ENCODE measurements at regions not wholly inside any gene's neighbourhood (a gene's known extent, or its start where the extent isn't known, plus 50 kb on each side); places are given as distances from the start of the nearest gene placed in this dataset.

DNA sequence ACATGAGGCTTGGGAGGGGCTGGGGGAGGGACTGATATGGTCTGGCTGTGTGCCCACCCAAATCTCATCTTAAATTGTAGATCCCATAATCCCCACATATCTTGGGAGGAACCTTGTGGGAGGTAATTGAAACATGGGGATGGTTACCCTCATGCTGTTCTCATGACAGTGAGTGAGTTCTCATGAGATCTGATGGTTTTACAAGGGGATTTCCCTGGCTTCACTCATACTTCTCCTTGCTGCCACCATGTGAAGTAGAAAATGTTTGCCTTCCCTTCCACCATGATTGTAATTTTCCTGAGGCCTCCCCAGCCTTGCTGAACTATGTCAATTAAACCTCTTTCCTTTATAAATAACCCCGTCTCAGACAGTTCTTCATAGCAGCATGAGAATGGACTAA is 362.9 kb downstream of the PCNX1 start:
- no peak for DNase-seq (ENCODE audit: low read depth)
- TF ChIP-seq, protein P1, sequence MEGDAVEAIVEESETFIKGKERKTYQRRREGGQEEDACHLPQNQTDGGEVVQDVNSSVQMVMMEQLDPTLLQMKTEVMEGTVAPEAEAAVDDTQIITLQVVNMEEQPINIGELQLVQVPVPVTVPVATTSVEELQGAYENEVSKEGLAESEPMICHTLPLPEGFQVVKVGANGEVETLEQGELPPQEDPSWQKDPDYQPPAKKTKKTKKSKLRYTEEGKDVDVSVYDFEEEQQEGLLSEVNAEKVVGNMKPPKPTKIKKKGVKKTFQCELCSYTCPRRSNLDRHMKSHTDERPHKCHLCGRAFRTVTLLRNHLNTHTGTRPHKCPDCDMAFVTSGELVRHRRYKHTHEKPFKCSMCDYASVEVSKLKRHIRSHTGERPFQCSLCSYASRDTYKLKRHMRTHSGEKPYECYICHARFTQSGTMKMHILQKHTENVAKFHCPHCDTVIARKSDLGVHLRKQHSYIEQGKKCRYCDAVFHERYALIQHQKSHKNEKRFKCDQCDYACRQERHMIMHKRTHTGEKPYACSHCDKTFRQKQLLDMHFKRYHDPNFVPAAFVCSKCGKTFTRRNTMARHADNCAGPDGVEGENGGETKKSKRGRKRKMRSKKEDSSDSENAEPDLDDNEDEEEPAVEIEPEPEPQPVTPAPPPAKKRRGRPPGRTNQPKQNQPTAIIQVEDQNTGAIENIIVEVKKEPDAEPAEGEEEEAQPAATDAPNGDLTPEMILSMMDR (conservative IDR thresholded peaks at IDR 0.05; ENCODE audit: control insufficient read depth, insufficient read depth, low read depth, low read length), result no peak
- no peak overlapping the region for H3K4me3 ChIP-seq (ENCODE audit: control insufficient read depth, low read depth, low read length)

DNA sequence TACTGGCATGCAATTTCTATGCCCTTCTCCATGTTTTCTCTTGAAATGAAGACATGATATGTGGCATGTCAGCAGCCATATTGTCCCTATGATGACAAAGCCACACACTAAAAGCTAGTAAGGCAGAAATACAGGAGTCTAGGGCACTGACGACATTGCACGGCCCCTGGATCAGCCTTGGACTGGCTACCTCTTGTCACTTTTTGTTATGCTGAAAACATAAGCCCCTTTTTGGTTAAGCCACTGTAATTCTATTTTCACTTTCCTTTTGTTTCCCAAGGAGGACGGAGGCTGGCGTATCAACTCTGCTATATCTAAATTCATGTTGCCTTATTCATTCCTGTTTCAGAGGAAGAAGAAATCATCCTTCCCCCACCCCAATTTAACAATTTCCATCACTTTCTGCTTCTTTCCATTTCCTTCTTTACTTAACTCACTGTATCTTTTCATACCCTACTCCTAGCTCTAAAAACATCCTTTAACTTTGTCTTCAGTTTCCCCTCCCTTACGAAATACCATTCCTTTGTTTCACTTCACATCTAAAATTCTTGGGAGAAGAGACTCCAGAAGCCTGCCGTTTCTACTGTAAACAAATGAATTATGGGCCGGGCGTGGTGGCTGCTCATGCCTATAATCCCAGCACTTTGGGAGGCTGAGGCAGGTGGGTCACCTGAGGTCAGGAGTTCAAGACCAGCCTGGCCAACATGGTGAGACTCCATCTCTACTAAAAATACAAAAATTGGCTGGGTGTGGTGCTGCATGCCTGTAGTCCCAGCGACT is 364.1 kb downstream of the PCNX1 start:
- no peak for DNase-seq (ENCODE audit: low read depth)
- TF ChIP-seq, protein P1 (conservative IDR thresholded peaks at IDR 0.05; ENCODE audit: control insufficient read depth, insufficient read depth, low read depth, low read length), result no peak
- H3K4me3 ChIP-seq (ENCODE audit: control insufficient read depth, low read depth, low read length), result no peak overlapping the region

DNA sequence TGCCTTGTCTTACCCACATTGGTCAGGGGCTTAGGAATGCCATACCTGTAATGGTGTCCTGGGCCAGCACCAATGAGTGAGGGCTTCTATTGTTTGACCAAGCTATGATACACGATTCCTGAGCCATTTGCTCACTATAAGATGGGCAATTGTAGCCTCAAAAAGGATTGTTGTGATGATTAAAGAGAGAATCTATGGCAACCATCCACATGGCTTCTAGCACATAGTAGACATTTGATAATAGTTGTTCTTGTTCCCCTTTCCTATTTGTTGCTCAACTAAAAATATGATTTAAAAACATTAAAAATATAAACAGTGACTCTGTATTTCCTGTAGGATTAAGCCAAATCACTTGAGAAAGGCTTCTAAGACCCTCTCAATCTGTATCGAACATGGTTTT is 366.1 kb downstream of the PCNX1 start:
- H3K4me3 ChIP-seq (ENCODE audit: control insufficient read depth, low read depth, low read length), result no peak overlapping the region
- no peak for DNase-seq (ENCODE audit: low read depth)
- TF ChIP-seq, protein P1 (conservative IDR thresholded peaks at IDR 0.05; ENCODE audit: control insufficient read depth, insufficient read depth, low read depth, low read length), result no peak

DNA sequence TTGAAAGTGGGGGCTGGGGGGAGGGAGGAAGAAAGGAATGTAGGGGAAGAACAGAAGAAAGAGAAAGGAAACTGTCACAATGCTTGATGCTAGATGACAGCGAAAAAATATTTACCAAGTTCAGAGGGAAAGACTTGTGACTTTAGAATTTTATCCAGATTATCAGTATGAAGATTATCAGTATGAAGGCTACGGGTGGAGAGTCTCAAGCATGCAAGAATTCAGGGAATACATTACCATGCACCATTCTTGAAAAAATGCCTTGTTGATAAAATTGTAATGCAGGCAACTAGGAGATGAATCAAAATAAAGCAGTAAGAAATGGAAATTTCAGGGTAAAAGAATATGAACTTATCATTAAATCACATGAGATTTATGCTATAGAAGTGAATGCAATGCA is 376.8 kb downstream of the PCNX1 start:
- TF ChIP-seq, protein P1 (conservative IDR thresholded peaks at IDR 0.05; ENCODE audit: control insufficient read depth, insufficient read depth, low read depth, low read length), result no peak
- no peak for DNase-seq (ENCODE audit: low read depth)
- H3K4me3 ChIP-seq (ENCODE audit: control insufficient read depth, low read depth, low read length), result no peak overlapping the region

DNA sequence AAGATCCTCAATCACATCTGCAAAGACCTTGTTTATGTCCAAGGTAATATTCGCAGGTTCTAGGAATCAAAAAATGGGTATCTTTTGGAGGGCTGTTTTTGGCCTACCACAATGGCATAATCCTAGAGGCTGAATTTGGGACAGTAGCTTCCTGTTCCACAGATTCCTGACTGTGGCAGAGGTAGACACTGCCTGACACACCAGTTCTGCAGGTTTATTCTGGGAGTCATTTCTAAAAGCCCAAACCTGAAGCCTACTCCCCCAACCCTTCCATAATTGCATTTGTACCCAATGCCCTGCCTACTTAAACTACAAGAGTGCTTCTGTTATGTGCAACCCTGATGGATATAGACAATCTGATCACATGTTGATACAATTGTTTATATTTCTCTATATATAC is 378.9 kb downstream of the PCNX1 start:
- no peak for DNase-seq (ENCODE audit: low read depth)
- H3K4me3 ChIP-seq (ENCODE audit: control insufficient read depth, low read depth, low read length), result no peak overlapping the region
- TF ChIP-seq, protein P1 (conservative IDR thresholded peaks at IDR 0.05; ENCODE audit: control insufficient read depth, insufficient read depth, low read depth, low read length), result no peak

DNA sequence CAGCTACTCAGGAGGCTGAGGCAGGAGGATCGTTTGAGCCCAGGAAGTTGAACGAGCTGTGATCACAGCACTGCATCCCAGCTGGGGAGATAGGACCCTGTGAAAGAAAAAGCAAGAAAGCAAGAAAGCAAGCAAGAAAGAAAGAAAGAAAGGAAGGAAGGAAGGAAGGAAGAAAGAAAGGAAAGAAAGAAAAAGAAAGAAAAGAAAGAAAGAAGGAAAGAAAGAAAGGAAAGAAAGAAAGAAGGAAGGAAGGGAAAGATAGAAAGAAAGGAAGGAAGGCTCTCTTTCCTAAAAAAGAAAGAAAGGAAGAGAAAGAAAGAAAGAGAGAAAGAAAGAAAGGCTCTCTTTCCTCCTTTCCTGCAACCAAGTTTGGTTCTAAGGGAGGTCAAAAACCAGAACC is 380.3 kb downstream of the PCNX1 start:
- TF ChIP-seq, protein P1 (conservative IDR thresholded peaks at IDR 0.05; ENCODE audit: control insufficient read depth, insufficient read depth, low read depth, low read length), result no peak
- no peak for DNase-seq (ENCODE audit: low read depth)

More for the DNA sequence above, 380.3 kb downstream of the PCNX1 start:
- no peak overlapping the region for H3K4me3 ChIP-seq (ENCODE audit: control insufficient read depth, low read depth, low read length)

Data from fibroblast of mammary gland (primary cell).